Smooth muscle cell of the brain vasculature (primary cell): ENCODE measurements at regions not wholly inside any gene's neighbourhood (a gene's known extent, or its start where the extent isn't known, plus 50 kb on each side); places are given as distances from the start of the nearest gene placed in this dataset.

Experiments
- DNase-seq: peaks from one replicate; pipeline ENCODE4 v3.0.0-alpha.2; 2012; ENCODE audit warnings: low read depth, low spot score

- no peak for DNase-seq
Measured at GRCh38 chr3:115325539-115325938, 178.5 kb upstream of the ZBTB20 start.

- no peak for DNase-seq
Measured at GRCh38 chr3:115330430-115330829, 183.3 kb upstream of the ZBTB20 start.

GRCh38 chr3:115332998-115333397 lies 185.9 kb upstream of the ZBTB20 start:
- DNase-seq: no peak

GRCh38 chr3:115336836-115337235 lies 189.7 kb upstream of the ZBTB20 start:
- no peak for DNase-seq

GRCh38 chr3:115340586-115340985 lies 193.5 kb upstream of the ZBTB20 start:
- DNase-seq: no peak

GRCh38 chr3:115341208-115341607 lies 194.1 kb upstream of the ZBTB20 start:
- DNase-seq: no peak

GRCh38 chr3:115347737-115348136 lies 200.6 kb upstream of the ZBTB20 start:
- DNase-seq: no peak

GRCh38 chr3:115348412-115348811 lies 201.3 kb upstream of the ZBTB20 start:
- DNase-seq: no peak

GRCh38 chr3:115348951-115349745 lies 202.1 kb upstream of the ZBTB20 start:
- DNase-seq: no peak

- DNase-seq: no peak
Measured at GRCh38 chr3:115350606-115351005, 203.5 kb upstream of the ZBTB20 start.

GRCh38 chr3:115351193-115351592 lies 204.1 kb upstream of the ZBTB20 start:
- no peak for DNase-seq

GRCh38 chr3:115354010-115354409 lies 206.9 kb upstream of the ZBTB20 start:
- no peak for DNase-seq

- DNase-seq: no peak
Measured at GRCh38 chr3:115357456-115357855, 210.4 kb upstream of the ZBTB20 start.

GRCh38 chr3:115359536-115359935 lies 212.4 kb upstream of the ZBTB20 start:
- DNase-seq: peak; percentile 31

- no peak for DNase-seq
Measured at GRCh38 chr3:115361806-115362205, 214.7 kb upstream of the ZBTB20 start.

- DNase-seq: no peak
Measured at GRCh38 chr3:115363071-115363470, 216.0 kb upstream of the ZBTB20 start.

GRCh38 chr3:115369021-115369420 lies 221.9 kb upstream of the ZBTB20 start:
- no peak for DNase-seq

- DNase-seq: no peak
Measured at GRCh38 chr3:115375362-115375761, 228.3 kb upstream of the ZBTB20 start.

- DNase-seq: no peak
Measured at GRCh38 chr3:115380883-115381572, 233.9 kb upstream of the ZBTB20 start.

GRCh38 chr3:115381573-115381912 lies 234.5 kb upstream of the ZBTB20 start:
- no peak for DNase-seq

- DNase-seq: no peak
Measured at GRCh38 chr3:115381931-115382330, 234.8 kb upstream of the ZBTB20 start.

GRCh38 chr3:115384381-115384780 lies 237.3 kb upstream of the ZBTB20 start:
- DNase-seq: no peak
